ENCODE measurements at regions not wholly inside any gene's neighbourhood (a gene's known extent, or its start where the extent isn't known, plus 50 kb on each side); places are given as distances from the start of the nearest gene placed in this dataset.

DNA sequence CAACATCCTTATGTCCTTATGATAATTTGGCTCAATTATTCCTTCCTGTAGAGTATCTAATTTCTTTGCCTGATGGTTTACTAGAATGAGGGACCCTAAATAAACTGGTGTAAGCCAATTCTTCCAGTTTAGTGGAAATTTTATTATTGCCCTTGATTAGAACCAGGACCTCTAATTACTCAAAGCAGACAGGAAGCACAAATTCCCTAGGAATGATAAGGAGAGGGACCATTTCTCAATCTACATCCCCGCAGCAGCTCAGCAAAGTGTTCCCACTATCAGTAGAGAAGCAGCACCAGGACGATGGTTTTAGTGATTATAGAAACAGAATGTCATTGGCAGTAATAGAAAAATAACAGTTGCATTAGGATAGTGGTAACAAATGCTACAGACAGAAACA lies 97.1 kb downstream of the PLPPR4 start:
- no peaks in the 10 kb centered on the region for H3K4me1 Mint-ChIP-seq
- H3K36me3 Mint-ChIP-seq (ENCODE audit: low read depth), result no peaks in the 10 kb centered on the region
- no peak overlapping the region for H3K27ac Mint-ChIP-seq
- no peaks in the 10 kb centered on the region for H3K27me3 Mint-ChIP-seq (ENCODE audit: low read depth)
- H3K9me3 Mint-ChIP-seq, result no peaks in the 10 kb centered on the region
- no peak for TF ChIP-seq CTCF (IDR thresholded peaks at IDR 0.05; ENCODE audit: unreplicated experiment in 3 of 3)
- H3K4me3 Mint-ChIP-seq, result no peak overlapping the region

DNA sequence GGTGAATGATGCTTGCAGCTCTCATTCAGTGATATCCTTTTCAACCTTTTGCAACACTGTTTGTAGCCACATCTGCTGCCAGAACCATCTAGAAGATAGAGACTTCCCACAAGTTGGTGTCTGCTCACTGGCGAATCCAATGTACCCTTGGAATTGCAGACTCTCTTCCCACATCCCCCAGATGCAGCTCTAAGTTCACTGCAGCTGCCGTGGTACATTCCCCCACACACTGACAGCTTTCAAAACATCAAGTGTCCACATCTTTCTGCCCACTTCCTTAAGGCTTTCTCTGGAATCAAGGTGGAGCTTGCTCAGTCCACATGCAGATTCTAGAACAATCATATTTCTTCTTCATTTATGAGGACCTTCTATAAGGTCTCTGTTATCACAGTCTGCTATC lies 99.2 kb downstream of the PLPPR4 start:
- H3K4me1 Mint-ChIP-seq, result no peaks in the 10 kb centered on the region
- H3K9me3 Mint-ChIP-seq, result no peaks in the 10 kb centered on the region
- no peak overlapping the region for H3K27ac Mint-ChIP-seq
- TF ChIP-seq CTCF (IDR thresholded peaks at IDR 0.05; ENCODE audit: unreplicated experiment in 3 of 3), result no peak
- H3K4me3 Mint-ChIP-seq, result no peak overlapping the region
- H3K27me3 Mint-ChIP-seq (ENCODE audit: low read depth), result peaks cover 3% of the 10 kb centered on the region
- no peaks in the 10 kb centered on the region for H3K36me3 Mint-ChIP-seq (ENCODE audit: low read depth)

GRCh38 chr1:99365141-99365540 lies 100.8 kb downstream of the PLPPR4 start:
- H3K4me3 Mint-ChIP-seq, result no peak overlapping the region
- no peak for TF ChIP-seq CTCF (IDR thresholded peaks at IDR 0.05; ENCODE audit: unreplicated experiment in 3 of 3)
- no peak overlapping the region for H3K27ac Mint-ChIP-seq
- H3K4me1 Mint-ChIP-seq, result no peaks in the 10 kb centered on the region
- H3K36me3 Mint-ChIP-seq (ENCODE audit: low read depth), result no peaks in the 10 kb centered on the region
- H3K9me3 Mint-ChIP-seq, result no peaks in the 10 kb centered on the region
- peaks cover 3% of the 10 kb centered on the region for H3K27me3 Mint-ChIP-seq (ENCODE audit: low read depth)

DNA sequence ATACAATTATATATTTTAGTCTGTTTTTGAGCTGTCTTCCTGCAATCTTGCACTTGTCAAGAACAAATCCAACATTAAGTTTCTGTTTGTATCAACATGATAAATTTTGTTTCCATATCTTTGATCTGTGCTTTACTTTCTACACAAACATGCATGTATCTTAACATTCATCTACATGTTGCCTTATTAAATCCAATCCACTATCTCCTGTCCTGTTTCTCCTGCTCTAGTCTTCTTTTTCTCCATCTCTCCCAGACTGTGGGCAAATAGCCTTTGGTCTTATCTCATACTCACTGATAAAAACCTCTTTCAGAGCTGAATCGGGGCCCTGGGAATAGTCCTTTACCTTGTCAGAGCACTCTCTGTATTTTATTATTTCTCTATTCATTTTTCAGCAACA lies 101.3 kb downstream of the PLPPR4 start:
- Mint-ChIP-seq H3K27me3 (ENCODE audit: low read depth) (peaks cover 3% of the 10 kb centered on the region), H3K36me3 (ENCODE audit: low read depth) (no peaks in the 10 kb centered on the region), H3K4me3 (no peak overlapping the region), H3K27ac (no peak overlapping the region), H3K4me1 (no peaks in the 10 kb centered on the region), H3K9me3 (no peaks in the 10 kb centered on the region)
- no peak for TF ChIP-seq CTCF (IDR thresholded peaks at IDR 0.05; ENCODE audit: unreplicated experiment in 3 of 3)

DNA sequence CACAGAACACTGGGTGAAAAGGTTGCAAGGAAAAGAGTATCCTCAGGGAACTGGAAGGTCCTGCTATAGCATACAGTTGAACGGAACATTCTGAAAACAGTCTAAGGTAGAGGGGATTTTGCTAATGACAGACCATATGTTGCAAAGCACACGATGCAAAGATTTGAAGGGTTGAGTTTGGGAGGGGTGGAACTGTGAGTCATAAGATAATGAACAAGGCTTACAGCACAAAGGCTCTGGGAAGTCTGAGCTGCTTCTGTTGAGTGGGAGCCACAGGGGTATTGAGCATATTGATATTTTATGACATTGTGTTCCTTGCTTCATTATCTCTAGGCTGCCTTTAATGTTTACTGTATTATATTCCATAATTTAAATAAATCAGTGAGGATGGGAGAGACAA lies 104.9 kb downstream of the PLPPR4 start:
- Mint-ChIP-seq H3K27me3 (ENCODE audit: low read depth) (peaks cover 10% of the 10 kb centered on the region), H3K36me3 (ENCODE audit: low read depth) (no peaks in the 10 kb centered on the region), H3K4me1 (no peaks in the 10 kb centered on the region), H3K27ac (no peak overlapping the region), H3K4me3 (no peak overlapping the region), H3K9me3 (no peaks in the 10 kb centered on the region)
- no peak for TF ChIP-seq CTCF (IDR thresholded peaks at IDR 0.05; ENCODE audit: unreplicated experiment in 3 of 3)

- H3K4me1 Mint-ChIP-seq, result no peaks in the 10 kb centered on the region
- peaks cover 10% of the 10 kb centered on the region for H3K27me3 Mint-ChIP-seq (ENCODE audit: low read depth)
- H3K9me3 Mint-ChIP-seq, result no peaks in the 10 kb centered on the region
- H3K36me3 Mint-ChIP-seq (ENCODE audit: low read depth), result no peaks in the 10 kb centered on the region
- H3K4me3 Mint-ChIP-seq, result no peak overlapping the region
- H3K27ac Mint-ChIP-seq, result no peak overlapping the region
- TF ChIP-seq CTCF (IDR thresholded peaks at IDR 0.05; ENCODE audit: unreplicated experiment in 3 of 3), result no peak
Observed at GRCh38 chr1:99370476-99370875, 106.2 kb downstream of the PLPPR4 start.
